ENCODE measurements at regions not wholly inside any gene's neighbourhood (a gene's known extent, or its start where the extent isn't known, plus 50 kb on each side); places are given as distances from the start of the nearest gene placed in this dataset.

- DNase-seq: no peak
Measured at GRCh38 chr16:80171199-80171598, 369.6 kb upstream of the DYNLRB2 start.

DNA sequence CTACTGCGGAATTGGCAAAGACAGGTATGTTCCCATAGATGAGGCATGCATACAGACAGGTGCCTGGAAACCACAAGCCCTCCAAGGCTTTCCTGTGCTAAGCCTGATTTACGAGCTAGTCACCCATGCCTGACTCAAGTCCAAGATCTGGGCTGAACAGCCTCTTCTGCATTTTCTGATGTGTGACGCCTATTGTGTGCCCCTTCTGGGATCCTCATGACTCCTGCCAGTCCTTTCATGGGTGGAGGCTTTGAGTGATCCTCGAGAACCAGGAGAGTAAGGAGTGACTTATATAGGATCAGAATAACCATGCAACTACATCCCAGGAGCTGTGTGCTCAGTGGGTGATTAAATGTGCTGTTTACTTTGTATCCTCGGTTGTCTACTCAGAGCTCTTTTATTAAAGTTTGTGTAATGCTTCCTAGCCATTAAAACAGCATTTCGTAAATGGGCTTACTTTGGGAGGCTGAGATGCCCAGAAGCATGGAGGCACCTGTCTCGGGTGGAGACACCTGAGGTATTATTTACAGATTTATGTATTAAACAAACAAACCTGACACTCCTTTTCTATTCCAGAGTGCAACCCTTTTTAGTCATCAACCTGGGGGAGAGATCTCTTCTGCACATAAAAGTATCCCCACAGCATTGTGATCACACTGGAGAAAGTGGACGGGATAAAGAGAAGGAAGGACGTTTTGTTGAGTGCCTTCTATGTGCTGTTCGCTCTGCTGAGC, 373.0 kb upstream of the DYNLRB2 start:
- no peak for DNase-seq

- DNase-seq: no peak
Measured at GRCh38 chr16:80166082-80166481, 374.7 kb upstream of the DYNLRB2 start.

DNA sequence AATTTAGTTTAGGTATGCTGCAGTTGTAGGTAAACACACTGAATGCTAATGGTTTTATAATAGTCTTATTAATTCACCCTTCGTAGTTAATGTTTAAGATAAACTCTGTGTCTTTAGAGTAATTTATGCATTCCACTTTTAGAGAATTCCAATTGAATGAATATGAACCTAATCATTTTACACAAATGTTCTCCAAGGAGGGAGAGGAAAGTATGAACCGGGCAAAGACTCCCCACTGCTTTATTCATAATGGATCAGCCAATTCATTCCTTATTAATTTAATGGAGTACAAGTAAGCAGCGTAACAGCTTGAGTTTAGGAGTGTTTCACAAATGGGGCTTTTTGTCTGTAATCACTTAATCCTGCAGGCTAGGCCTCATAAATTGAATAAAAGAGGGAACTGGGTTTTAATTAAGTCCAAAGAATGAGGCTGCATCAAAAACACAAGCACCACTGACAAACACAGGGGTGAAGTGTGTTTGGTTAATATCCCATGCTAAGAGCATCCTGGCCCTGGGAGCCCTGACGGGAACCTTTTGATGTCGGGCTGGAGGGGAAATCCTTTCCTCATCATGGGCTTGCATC, 375.7 kb upstream of the DYNLRB2 start:
- DNase-seq: no peak

DNA sequence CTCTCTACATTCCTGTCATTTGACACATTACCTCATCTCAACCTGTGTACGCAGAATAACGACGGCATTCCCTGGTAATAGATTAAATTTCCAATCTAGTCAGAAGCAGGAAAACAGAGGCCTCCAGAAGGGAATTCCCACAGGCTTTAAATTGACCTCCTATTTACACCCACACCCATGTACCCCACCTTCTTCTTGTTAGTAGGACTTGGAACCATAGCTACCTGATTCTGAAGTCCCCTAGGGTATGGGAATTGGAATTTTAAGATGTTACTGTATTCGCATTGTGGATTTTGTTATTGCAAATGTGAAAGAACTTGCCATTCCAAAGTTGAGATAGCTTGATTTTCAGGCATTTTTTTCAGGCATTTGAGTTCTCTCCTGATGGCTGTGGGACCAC, 377.5 kb upstream of the DYNLRB2 start:
- no peak for DNase-seq

DNA sequence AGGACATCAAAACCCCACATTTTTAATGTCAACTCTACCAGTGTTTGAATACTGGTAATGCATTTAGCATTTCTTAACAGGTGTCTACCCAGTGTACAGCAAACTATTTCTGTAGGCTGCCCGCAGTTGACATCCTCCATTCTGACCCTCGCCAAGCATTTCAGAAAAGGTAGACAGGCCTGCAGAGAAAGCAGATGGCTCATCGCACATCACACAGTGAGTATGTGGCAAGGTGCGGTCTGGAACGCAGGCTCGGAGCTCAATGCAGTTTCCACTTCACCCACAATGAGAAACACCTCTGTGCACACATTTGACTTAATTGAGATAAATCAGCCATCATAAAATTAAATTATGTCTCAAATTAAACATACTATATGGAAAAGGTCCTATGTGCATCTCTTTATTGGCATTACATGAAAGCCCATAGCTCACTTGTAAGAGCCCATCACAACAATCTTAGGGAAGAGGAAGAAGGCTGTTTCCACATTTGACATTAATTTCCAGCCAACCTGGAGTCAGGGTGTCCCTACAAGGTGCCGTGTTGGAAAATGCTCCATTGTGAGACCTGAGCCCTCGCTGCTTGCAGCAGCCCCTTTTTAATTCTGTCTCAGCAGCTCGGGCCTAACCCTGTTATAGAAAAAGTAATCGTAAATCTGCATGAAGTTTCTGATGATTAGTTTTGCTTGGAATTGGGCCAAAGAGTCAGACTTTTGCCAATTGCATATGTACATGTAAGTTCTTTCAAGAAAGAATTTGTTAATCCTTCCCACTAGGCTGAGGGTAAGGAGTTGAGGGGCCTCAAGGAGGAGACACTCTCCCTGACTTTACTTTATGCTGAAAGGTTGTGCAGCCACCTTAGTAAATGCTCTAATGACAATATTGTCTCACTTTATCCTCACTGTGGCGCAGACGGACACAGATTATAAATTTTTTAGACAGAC, 378.7 kb upstream of the DYNLRB2 start:
- no peak for DNase-seq

- DNase-seq: no peak
Measured at GRCh38 chr16:80158766-80159165, 382.0 kb upstream of the DYNLRB2 start.

GRCh38 chr16:80151722-80152111, 389.1 kb upstream of the DYNLRB2 start:
- DNase-seq: no peak

- no peak for DNase-seq
Measured at GRCh38 chr16:80150978-80151721, 389.6 kb upstream of the DYNLRB2 start.

- no peak for DNase-seq
Measured at GRCh38 chr16:80148826-80149225, 392.0 kb upstream of the DYNLRB2 start.

DNA sequence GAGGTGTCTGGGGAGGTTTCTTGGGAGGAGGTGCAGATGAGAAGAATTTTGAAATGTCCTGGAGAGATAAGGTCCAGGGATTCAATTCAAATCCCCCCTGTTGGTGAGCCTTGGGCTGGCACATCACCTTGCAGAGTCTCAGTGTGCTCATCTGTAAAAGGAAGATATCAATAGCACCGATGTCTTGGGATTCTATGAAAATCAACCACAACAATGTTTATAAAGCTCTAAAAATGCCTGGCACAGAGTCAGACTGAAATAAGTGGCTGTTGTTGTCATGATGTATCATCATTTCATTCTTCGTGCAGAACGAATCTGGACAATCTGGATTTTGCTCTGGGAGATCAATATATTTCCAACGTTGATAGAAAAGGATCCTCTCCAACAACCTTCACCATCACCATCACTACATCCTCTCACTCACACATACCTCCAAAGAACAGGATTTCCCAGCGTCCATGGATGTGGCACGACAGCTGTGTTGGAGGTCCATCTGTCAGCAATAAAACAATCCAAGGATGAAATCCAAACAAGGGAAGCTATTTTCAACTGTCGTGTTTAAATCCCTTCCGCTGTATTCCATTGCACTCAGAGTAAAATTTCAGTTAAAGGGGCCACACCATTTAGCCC, 393.7 kb upstream of the DYNLRB2 start:
- DNase-seq: no peak

GRCh38 chr16:80144191-80144590, 396.6 kb upstream of the DYNLRB2 start:
- no peak for DNase-seq

GRCh38 chr16:80142940-80143339, 397.9 kb upstream of the DYNLRB2 start:
- no peak for DNase-seq

GRCh38 chr16:80142281-80142680, 398.5 kb upstream of the DYNLRB2 start:
- no peak for DNase-seq

- no peak for DNase-seq
Measured at GRCh38 chr16:80129791-80130190, 411.0 kb upstream of the DYNLRB2 start.

GRCh38 chr16:80125677-80126076, 415.1 kb upstream of the DYNLRB2 start:
- DNase-seq: no peak

GRCh38 chr16:80123189-80123588, 417.6 kb upstream of the DYNLRB2 start:
- no peak for DNase-seq

DNA sequence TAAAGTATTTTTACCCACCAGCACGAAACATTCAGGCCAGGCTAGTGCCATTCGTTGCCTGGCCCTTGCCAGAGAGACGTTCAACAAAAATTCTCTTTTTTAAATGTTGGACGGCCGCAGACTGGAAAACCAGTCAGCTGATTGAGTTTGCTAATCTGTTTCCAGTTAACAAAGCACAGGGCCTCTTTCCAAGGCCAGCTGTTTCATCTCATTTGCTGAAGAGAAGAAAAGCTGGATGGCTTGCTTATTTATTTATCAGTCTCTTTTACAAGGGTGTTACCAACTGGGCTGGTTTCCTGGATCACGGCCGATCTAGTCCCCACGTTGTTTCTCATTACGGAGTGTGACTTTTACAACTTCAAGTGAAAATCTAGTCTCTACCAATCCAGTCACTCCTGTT, 418.7 kb upstream of the DYNLRB2 start:
- no peak for DNase-seq

GRCh38 chr16:80121522-80121909, 419.3 kb upstream of the DYNLRB2 start:
- DNase-seq: no peak

DNA sequence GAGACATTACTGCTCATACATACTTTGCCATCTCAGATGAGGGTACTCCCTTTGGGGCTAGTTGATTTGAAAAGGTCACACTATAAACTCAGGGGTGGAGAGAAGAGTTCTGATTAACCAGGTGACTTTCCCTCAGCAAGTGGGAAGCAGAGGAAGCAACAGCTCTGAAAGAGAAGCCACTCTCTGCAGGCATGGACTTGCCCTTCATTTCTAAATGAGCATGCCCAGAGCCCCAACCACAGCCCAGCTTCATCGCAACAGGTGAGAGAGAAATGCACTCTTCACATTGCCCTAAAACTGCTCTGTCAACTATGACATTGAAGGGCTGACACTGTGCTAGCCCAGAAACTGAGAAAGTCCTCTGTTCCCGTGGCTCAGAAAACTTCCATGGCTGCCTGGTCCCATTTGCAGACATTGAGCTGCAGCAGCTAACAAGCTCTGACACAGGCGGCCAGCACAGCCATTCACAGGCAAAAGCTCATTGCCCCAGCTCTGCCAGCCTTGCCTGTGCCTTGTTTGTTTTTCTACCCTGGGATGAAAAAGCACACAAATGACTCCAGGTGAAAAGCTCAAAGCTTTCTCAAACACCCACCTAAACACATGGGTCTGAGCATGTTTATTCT, 419.8 kb upstream of the DYNLRB2 start:
- no peak for DNase-seq

- DNase-seq: no peak
Measured at GRCh38 chr16:80117556-80118130, 423.1 kb upstream of the DYNLRB2 start.

DNA sequence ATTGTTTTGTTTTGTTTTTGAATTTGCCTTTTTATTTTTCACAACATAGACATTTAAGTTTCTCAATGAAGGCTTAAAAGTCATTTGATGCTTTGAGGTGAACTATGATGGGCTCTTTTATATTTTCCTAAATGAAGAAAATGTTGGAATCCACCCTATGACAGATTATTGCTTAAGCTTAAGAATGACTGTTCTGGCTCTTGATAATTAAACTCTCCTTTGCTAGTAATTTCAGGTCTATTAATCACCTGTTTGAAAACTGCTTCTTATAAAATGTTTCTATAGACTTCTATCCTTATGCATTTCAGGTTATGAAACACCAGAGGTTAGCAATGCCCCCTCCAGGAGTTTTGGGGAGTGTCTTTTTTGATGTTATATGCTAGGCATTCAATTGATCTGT, 424.1 kb upstream of the DYNLRB2 start:
- DNase-seq: no peak
